H1 (cell line): ENCODE measurements at regions not wholly inside any gene's neighbourhood (a gene's known extent, or its start where the extent isn't known, plus 50 kb on each side); places are given as distances from the start of the nearest gene placed in this dataset.

ENCODE experiments used
- CTCF ChIA-PET: fragments of 300-600 bp; sonication (Branson Sonifier 250); formaldehyde crosslinking; loops from one replicate; lab custom pipeline; 2021; ENCODE audit not compliant: partially characterized antibody; lab: Charles Lee
- POLR2A ChIA-PET: fragments of 300-600 bp; sonication (Branson Sonifier 250); formaldehyde crosslinking; loops from one replicate; lab custom pipeline; 2021; ENCODE audit warnings: inconsistent platforms; ENCODE audit not compliant: partially characterized antibody; lab: Charles Lee
- DNase-seq, 2 experiments: peaks; one replicate each; pipeline versions ENCODE4 v3.0.0 to v3.0.0-alpha.2; 2010 to 2022; ENCODE audit warnings: low spot score in 2 of 2, low read depth in 1 of 2, mixed read lengths in 1 of 2
- FAIRE-seq: peaks from 2 replicates; lab custom pipeline; 2011; peaks lifted over from hg19 to GRCh38; lab: Jason Lieb, UNC
- H2AFZ ChIP-seq: 2 replicates; pipeline ENCODE4 v1.8.1; 2012; ENCODE audit warnings: low read length, inconsistent platforms
- H2AK5ac ChIP-seq: 2 replicates; pipeline ENCODE4 v1.6.1; 2013; ENCODE audit warnings: low read depth, low read length
- H2BK120ac ChIP-seq: replicated peaks from 2 replicates; pipeline ENCODE3; 2013; ENCODE audit warnings: low read depth, low read length, inconsistent platforms
- H2BK12ac ChIP-seq: 2 replicates; pipeline ENCODE4 v1.6.1; 2013; ENCODE audit warnings: low read depth, low read length
- H2BK15ac ChIP-seq: 2 replicates; pipeline ENCODE4 v1.6.1; 2013; ENCODE audit warnings: low read length
- H2BK20ac ChIP-seq: 2 replicates; pipeline ENCODE4 v1.6.1; 2013; ENCODE audit warnings: low read length
- H2BK5ac ChIP-seq: 2 replicates; pipeline ENCODE4 v1.6.1; 2013; ENCODE audit warnings: low read depth, low read length
- H3K14ac ChIP-seq: 2 replicates; pipeline ENCODE4 v1.6.1; 2013; ENCODE audit warnings: inconsistent platforms; ENCODE audit not compliant: insufficient read length
- H3K18ac ChIP-seq: 2 replicates; pipeline ENCODE4 v1.6.1; 2013; ENCODE audit warnings: low read length; ENCODE audit errors: extremely low read depth
- H3K23ac ChIP-seq: 2 replicates; pipeline ENCODE4 v1.6.1; 2013; ENCODE audit warnings: inconsistent platforms; ENCODE audit not compliant: insufficient read length
- H3K23me2 ChIP-seq: 2 replicates; pipeline ENCODE4 v1.6.1; 2013; ENCODE audit warnings: low read depth, low read length
- H3K27ac ChIP-seq: 2 replicates; pipeline ENCODE4 v1.6.1; 2011; ENCODE audit warnings: low read depth, low read length, inconsistent platforms
- H3K27me3 ChIP-seq, 4 experiments: replicated peaks in 1 of 4; 1 replicate in 1 of 4; 2 replicates in 3 of 4; pipeline versions ENCODE4 v1.6.1 to v1.8.1; 2011 to 2013; ENCODE audit warnings: low read length in 3 of 4, mild to moderate bottlenecking in 3 of 4, inconsistent platforms in 2 of 4, mixed read lengths in 2 of 4, moderate library complexity in 1 of 4; ENCODE audit not compliant: control insufficient read depth in 3 of 4, insufficient read depth in 3 of 4; ENCODE audit errors: extremely low read depth in 1 of 4
- H3K36me3 ChIP-seq, 4 experiments: 2 replicates each; pipeline versions ENCODE4 v1.6.1 to v1.8.1; 2011 to 2013; ENCODE audit warnings: mild to moderate bottlenecking in 4 of 4, low read length in 3 of 4, moderate library complexity in 2 of 4, control low read depth in 1 of 4, inconsistent platforms in 1 of 4; ENCODE audit not compliant: insufficient read depth in 4 of 4, control insufficient read depth in 2 of 4
- H3K4ac ChIP-seq: replicated peaks from 2 replicates; pipeline ENCODE3; 2013; ENCODE audit warnings: low read length, low read depth, mixed read lengths, inconsistent platforms; ENCODE audit not compliant: insufficient read length
- H3K4me1 ChIP-seq, 4 experiments: replicated peaks in 1 of 4; 1 replicate in 1 of 4; 2 replicates in 3 of 4; pipeline versions ENCODE4 v1.6.1 to v1.8.1; 2011 to 2013; ENCODE audit warnings: low read length in 3 of 4, inconsistent platforms in 2 of 4, mixed read lengths in 1 of 4; ENCODE audit not compliant: insufficient read depth in 4 of 4, control insufficient read depth in 3 of 4
- H3K4me2 ChIP-seq, 2 experiments: 2 replicates each; pipeline versions ENCODE4 v1.6.1 to v1.8.1; 2011 to 2013; ENCODE audit warnings: low read depth in 2 of 2, low read length in 2 of 2, control low read depth in 1 of 2, inconsistent platforms in 1 of 2, mild to moderate bottlenecking in 1 of 2; ENCODE audit not compliant: insufficient read depth in 1 of 2
- H3K4me3 ChIP-seq, 4 experiments: fragments of 200-600, 300-600 bp in 1 of 4; sonication (generic), shearing (Covaris generic), sonication (Bioruptor Twin) in 1 of 4; 2 replicates each; pipeline versions ENCODE4 v1.5.1 to v1.8.1; 2011 to 2016; ENCODE audit warnings: low read length in 4 of 4, low read depth in 3 of 4, control low read depth in 2 of 4, inconsistent platforms in 2 of 4, mild to moderate bottlenecking in 2 of 4, mixed read lengths in 1 of 4, moderate library complexity in 1 of 4; ENCODE audit not compliant: insufficient read depth in 2 of 4; ENCODE audit errors: extremely low read depth in 1 of 4
- H3K56ac ChIP-seq: replicated peaks from 2 replicates; pipeline ENCODE3; 2013; ENCODE audit warnings: low read depth, mild to moderate bottlenecking, mixed read lengths, low read length, inconsistent platforms; ENCODE audit not compliant: insufficient read length
- H3K79me1 ChIP-seq: 2 replicates; pipeline ENCODE4 v1.6.1; 2013; ENCODE audit warnings: low read depth, low read length, control low read depth
- H3K79me2 ChIP-seq, 2 experiments: 2 replicates each; pipeline versions ENCODE4 v1.6.1 to v1.8.1; 2012 to 2013; ENCODE audit warnings: low read length in 2 of 2, mild to moderate bottlenecking in 2 of 2, inconsistent platforms in 1 of 2; ENCODE audit not compliant: insufficient read depth in 2 of 2, control insufficient read depth in 1 of 2
- H3K9ac ChIP-seq, 4 experiments: replicated peaks in 1 of 4; 1 replicate in 1 of 4; 2 replicates in 3 of 4; pipeline versions ENCODE4 v1.6.1 to v1.8.1; 2011 to 2013; ENCODE audit warnings: low read depth in 3 of 4, low read length in 3 of 4, control low read depth in 2 of 4, mild to moderate bottlenecking in 2 of 4, moderate library complexity in 2 of 4, inconsistent platforms in 1 of 4; ENCODE audit errors: extremely low read depth in 1 of 4
- H3K9me3 ChIP-seq, 2 experiments: 2 replicates each; pipeline versions ENCODE4 v1.6.1 to v1.8.1; 2012 to 2013; ENCODE audit warnings: mild to moderate bottlenecking in 2 of 2, moderate library complexity in 2 of 2, control low read depth in 1 of 2, inconsistent platforms in 1 of 2, low read depth in 1 of 2, low read length in 1 of 2, mixed read lengths in 1 of 2; ENCODE audit not compliant: insufficient read depth in 2 of 2
- H4K20me1 ChIP-seq, 2 experiments: replicated peaks in 1 of 2; 2 replicates each; pipeline versions ENCODE3 to v1.8.1; 2011 to 2013; ENCODE audit warnings: inconsistent platforms in 2 of 2, low read length in 2 of 2, mild to moderate bottlenecking in 1 of 2; ENCODE audit not compliant: insufficient read depth in 2 of 2, control insufficient read depth in 1 of 2
- H4K5ac ChIP-seq: 2 replicates; pipeline ENCODE4 v1.6.1; 2013; ENCODE audit warnings: low read length, low read depth, mixed read lengths, inconsistent platforms; ENCODE audit not compliant: insufficient read length
- H4K8ac ChIP-seq: 2 replicates; pipeline ENCODE4 v1.8.0; 2013; ENCODE audit warnings: mild to moderate bottlenecking, moderate library complexity, low read length, inconsistent platforms; ENCODE audit not compliant: insufficient read depth; ENCODE audit errors: extremely low read depth
- H4K91ac ChIP-seq: replicated peaks from 2 replicates; pipeline ENCODE3; 2013; ENCODE audit warnings: low read length, mixed read lengths, inconsistent platforms; ENCODE audit not compliant: insufficient read length
- BRCA1 ChIP-seq: IDR thresholded peaks from 2 replicates; pipeline ENCODE4 v1.6.1; 2012; ENCODE audit warnings: low read depth, low read length, improper control_type of control experiment
- CEBPB ChIP-seq: IDR thresholded peaks from 2 replicates; pipeline ENCODE4 v1.6.1; 2012; ENCODE audit warnings: low read depth, low read length
- EZH2 ChIP-seq: fragments of 200-600 bp; sonication (generic); IDR thresholded peaks from 2 replicates; pipeline ENCODE4 v1.7.1; 2012; ENCODE audit warnings: low read depth, mild to moderate bottlenecking, moderate library complexity, low read length, inconsistent platforms; ENCODE audit not compliant: severe bottlenecking
- RNF2 ChIP-seq: fragments of 200-900, 300-1000 bp; sonication (generic); IDR thresholded peaks from 2 replicates; pipeline ENCODE4 v1.7.1; 2016; ENCODE audit warnings: borderline replicate concordance, low read depth, mild to moderate bottlenecking, antibody characterized with exemption, low read length; ENCODE audit not compliant: poor library complexity, severe bottlenecking; ENCODE audit errors: missing control alignments
- SP4 ChIP-seq: IDR thresholded peaks from 2 replicates; pipeline ENCODE4 v1.6.1; 2012; ENCODE audit warnings: low read length, inconsistent platforms
- TAF7 ChIP-seq: optimal IDR thresholded peaks from 2 replicates; pipeline ENCODE3; 2011; ENCODE audit warnings: low read depth, mild to moderate bottlenecking, inconsistent platforms, low read length, moderate library complexity, borderline replicate concordance
- TCF12 ChIP-seq: IDR thresholded peaks from 2 replicates; pipeline ENCODE4 v1.6.1; 2011; ENCODE audit warnings: low read depth, mild to moderate bottlenecking, low read length
- WGBS, 2 experiments: shearing (Covaris generic) in 1 of 2; methylation state at CpG; one replicate each; pipeline versions ENCODE4 v1.1.6 to v1.1.7; 2013 to 2015; ENCODE audit warnings: low lambda C conversion rate in 2 of 2, mixed read lengths in 2 of 2, inconsistent platforms in 1 of 2, low coverage in 1 of 2, missing lambda C conversion rate in 1 of 2; ENCODE audit not compliant: insufficient replicate concordance in 2 of 2, insufficient coverage in 1 of 2, insufficient read length in 1 of 2; ENCODE audit errors: extremely low coverage in 1 of 2, missing lambda C conversion rate in 1 of 2; 5-methylcytosine and 5-hydroxymethylcytosine counted together
- TF ChIP-seq, protein P1 (sequence below): IDR thresholded peaks from 2 replicates; pipeline ENCODE4 v1.6.1; 2011; ENCODE audit warnings: low read depth, mild to moderate bottlenecking, low read length; ENCODE audit not compliant: insufficient read depth
- TF ChIP-seq, protein P2 (sequence below), 3 experiments: IDR thresholded peaks; 1 replicate in 2 of 3; 2 replicates in 1 of 3; pipeline versions ENCODE4 v1.5.1 to v1.6.1; 2011; ENCODE audit warnings: low read length in 3 of 3, mild to moderate bottlenecking in 3 of 3, inconsistent platforms in 2 of 3, low read depth in 1 of 3, moderate library complexity in 1 of 3; ENCODE audit not compliant: insufficient read depth in 1 of 3; ENCODE audit errors: control extremely low read depth in 1 of 3

DNA sequence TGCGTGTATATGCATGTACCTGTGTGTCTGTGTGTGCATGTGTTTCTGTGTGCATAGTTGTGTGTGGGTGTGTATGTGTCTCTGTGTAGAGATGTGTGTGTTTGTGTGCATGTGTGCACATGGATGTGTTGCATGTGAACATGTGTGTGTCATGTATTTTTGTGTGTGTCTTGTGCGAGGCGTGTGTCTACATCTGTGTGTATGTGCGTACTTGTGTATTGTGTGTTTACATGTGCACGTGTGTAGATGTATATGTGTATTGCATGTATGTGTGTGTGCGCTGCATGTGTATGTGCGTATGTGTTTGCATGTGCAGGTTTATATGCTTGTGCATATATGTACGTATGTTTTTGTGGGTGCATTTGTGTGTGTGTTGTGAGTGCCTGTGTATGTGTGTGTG, 735.2 kb downstream of the GALR1 start:
- H3K79me2 ChIP-seq = no peaks in the 10 kb centered on the region
- no peak for FAIRE-seq
- POLR2A ChIA-PET = no interaction called here
- TF ChIP-seq SP4 = no peak
- TF ChIP-seq TAF7 = no peak
- TF ChIP-seq, protein P1, sequence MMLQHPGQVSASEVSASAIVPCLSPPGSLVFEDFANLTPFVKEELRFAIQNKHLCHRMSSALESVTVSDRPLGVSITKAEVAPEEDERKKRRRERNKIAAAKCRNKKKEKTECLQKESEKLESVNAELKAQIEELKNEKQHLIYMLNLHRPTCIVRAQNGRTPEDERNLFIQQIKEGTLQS = no peak
- TF ChIP-seq BRCA1 = no peak
- TF ChIP-seq CEBPB = no peak
- TF ChIP-seq, protein P2, sequence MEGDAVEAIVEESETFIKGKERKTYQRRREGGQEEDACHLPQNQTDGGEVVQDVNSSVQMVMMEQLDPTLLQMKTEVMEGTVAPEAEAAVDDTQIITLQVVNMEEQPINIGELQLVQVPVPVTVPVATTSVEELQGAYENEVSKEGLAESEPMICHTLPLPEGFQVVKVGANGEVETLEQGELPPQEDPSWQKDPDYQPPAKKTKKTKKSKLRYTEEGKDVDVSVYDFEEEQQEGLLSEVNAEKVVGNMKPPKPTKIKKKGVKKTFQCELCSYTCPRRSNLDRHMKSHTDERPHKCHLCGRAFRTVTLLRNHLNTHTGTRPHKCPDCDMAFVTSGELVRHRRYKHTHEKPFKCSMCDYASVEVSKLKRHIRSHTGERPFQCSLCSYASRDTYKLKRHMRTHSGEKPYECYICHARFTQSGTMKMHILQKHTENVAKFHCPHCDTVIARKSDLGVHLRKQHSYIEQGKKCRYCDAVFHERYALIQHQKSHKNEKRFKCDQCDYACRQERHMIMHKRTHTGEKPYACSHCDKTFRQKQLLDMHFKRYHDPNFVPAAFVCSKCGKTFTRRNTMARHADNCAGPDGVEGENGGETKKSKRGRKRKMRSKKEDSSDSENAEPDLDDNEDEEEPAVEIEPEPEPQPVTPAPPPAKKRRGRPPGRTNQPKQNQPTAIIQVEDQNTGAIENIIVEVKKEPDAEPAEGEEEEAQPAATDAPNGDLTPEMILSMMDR (IDR thresholded peaks at IDR 0.05; ENCODE audit: control extremely low read depth in 1 of 3, insufficient read depth in 1 of 3, low read depth in 1 of 3, low read length in 3 of 3) = no peak
- no peak for TF ChIP-seq EZH2
- TF ChIP-seq TCF12 = no peak
- no peak for TF ChIP-seq RNF2

More for the DNA sequence above, 735.2 kb downstream of the GALR1 start:
- no peak overlapping the region for H4K8ac ChIP-seq
- H3K23me2 ChIP-seq = no peaks in the 10 kb centered on the region
- H3K4me2 ChIP-seq = no peak overlapping the region
- no peak overlapping the region for H2BK120ac ChIP-seq
- no peak overlapping the region; the same call in 1 of the 2 replicates for H2BK5ac ChIP-seq
- H2BK15ac ChIP-seq = peak overlapping the region; percentile 95; the same call in 1 of the 2 replicates
- H3K9me3 ChIP-seq = no peaks in the 10 kb centered on the region
- CTCF ChIA-PET = no interaction called here
- no peak overlapping the region for H3K27ac ChIP-seq
- H3K18ac ChIP-seq = no peak overlapping the region
- no peak overlapping the region for H3K23ac ChIP-seq
- H3K14ac ChIP-seq = no peak overlapping the region
- peak overlapping the region; percentile 76; the same call in 1 of the 2 replicates for H2AK5ac ChIP-seq
- DNase-seq = no peak
- H3K36me3 ChIP-seq = no peaks in the 10 kb centered on the region
- WGBS, 2 experiments = 94% methylated on average over 8 of the region's 8 CpGs; no CpG with 5 or more reads in 1 of the 2 experiments
- no peaks in the 10 kb centered on the region for H3K79me1 ChIP-seq
- H4K5ac ChIP-seq = no peak overlapping the region
- H3K56ac ChIP-seq = no peak overlapping the region
- no peak overlapping the region for H4K91ac ChIP-seq
- H2AFZ ChIP-seq = no peak overlapping the region
- H4K20me1 ChIP-seq = no peaks in the 10 kb centered on the region
- no peak overlapping the region for H2BK20ac ChIP-seq
- no peak overlapping the region for H3K4ac ChIP-seq
- 0 out of 7 replicates have a peak overlapping the region, but pooled peaks of 1 of the 4 experiments have one; percentile 4 for H3K9ac ChIP-seq
- H3K4me1 ChIP-seq = peaks cover 0 to 3% (median 0%) of the 10 kb centered on the region in 4 experiments; a peak in 2 of 7 replicates
- H3K4me3 ChIP-seq = no peak overlapping the region
- H3K27me3 ChIP-seq = no peaks in the 10 kb centered on the region
- 0 out of 2 replicates have a peak overlapping the region, but pooled peaks have one; percentile 39 for H2BK12ac ChIP-seq
